Endothelial cell (in vitro differentiated cells): ENCODE measurements at regions not wholly inside any gene's neighbourhood (a gene's known extent, or its start where the extent isn't known, plus 50 kb on each side); places are given as distances from the start of the nearest gene placed in this dataset.
A peak's percentile ranks its signal among the peaks of the same experiment; 100 is the strongest.

ENCODE experiments used
- DNase-seq: peaks from one replicate; pipeline ENCODE4 v3.0.0; 2021; ENCODE audit warnings: low spot score
- H3K27ac Mint-ChIP-seq: one replicate; pipeline ENCODE4 v1.8.0; 2021; ENCODE audit warnings: mixed read lengths, inconsistent platforms; ENCODE audit not compliant: unreplicated experiment
- H3K27me3 Mint-ChIP-seq: one replicate; pipeline ENCODE4 v1.8.0; 2021; ENCODE audit warnings: mild to moderate bottlenecking, moderate library complexity, mixed read lengths, inconsistent platforms; ENCODE audit not compliant: unreplicated experiment
- H3K36me3 Mint-ChIP-seq: one replicate; pipeline ENCODE4 v1.8.0; 2021; ENCODE audit warnings: mild to moderate bottlenecking, low read depth, mixed read lengths, inconsistent platforms; ENCODE audit not compliant: unreplicated experiment
- H3K4me1 Mint-ChIP-seq: one replicate; pipeline ENCODE4 v1.8.0; 2021; ENCODE audit warnings: mild to moderate bottlenecking, mixed read lengths, inconsistent platforms; ENCODE audit not compliant: unreplicated experiment
- H3K4me3 Mint-ChIP-seq: one replicate; pipeline ENCODE4 v1.8.0; 2021; ENCODE audit warnings: mild to moderate bottlenecking, mixed read lengths, inconsistent platforms; ENCODE audit not compliant: unreplicated experiment
- H3K9me3 Mint-ChIP-seq: one replicate; pipeline ENCODE4 v1.8.0; 2021; ENCODE audit warnings: mixed read lengths, inconsistent platforms; ENCODE audit not compliant: unreplicated experiment
- TF ChIP-seq, protein P1 (sequence below): fragments of 200-600 bp; sonication (generic); IDR thresholded peaks from one replicate; pipeline ENCODE4 v1.5.0; 2021; ENCODE audit warnings: antibody characterized with exemption; ENCODE audit not compliant: unreplicated experiment

DNA sequence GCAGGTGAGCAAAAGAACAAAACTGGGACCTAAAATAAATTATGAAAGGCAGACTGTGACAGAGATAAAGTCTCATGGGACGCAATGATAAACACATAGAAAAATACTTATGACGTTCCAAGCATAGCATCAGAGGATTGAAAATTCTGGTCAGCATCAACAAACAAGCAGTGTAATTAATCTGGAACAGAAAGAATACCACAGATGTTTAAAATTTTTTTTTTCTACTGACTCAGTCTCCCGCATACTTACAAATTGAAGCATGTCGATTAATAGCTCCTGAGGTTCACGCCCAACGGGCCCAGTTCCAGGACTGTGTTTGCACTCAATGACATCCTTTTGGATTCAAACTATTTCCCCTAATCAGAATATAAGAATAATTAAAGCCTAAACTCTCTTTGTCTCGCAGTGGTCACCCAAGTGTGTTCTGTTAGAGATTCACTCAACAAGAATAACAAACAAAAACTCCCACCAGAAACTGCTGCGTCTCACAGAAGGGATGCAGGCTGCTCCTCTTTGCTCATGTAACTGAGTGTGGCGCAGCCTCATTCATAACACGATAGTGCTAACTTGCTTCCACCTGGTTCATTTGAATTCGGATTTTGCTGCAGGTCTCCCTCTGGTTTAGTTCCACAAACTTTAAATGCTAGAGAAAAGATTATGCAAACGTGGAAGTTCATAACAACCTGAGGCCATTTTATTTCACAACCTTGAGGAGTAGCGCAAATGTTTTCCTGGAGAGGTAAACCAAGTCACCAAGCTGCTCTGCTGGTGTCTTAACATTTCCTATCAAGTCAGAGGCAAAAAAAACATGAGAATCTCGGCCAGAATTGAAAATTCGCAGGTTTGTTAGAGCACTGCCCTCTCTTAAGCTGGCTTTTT lies 69.0 kb upstream of the CITED2 start:
- Mint-ChIP-seq H3K27me3 (no peaks in the 10 kb centered on the region), H3K27ac (no peak overlapping the region), H3K9me3 (no peaks in the 10 kb centered on the region), H3K36me3 (no peaks in the 10 kb centered on the region), H3K4me3 (no peak overlapping the region), H3K4me1 (peaks cover 30% of the 10 kb centered on the region)
- TF ChIP-seq, protein P1, sequence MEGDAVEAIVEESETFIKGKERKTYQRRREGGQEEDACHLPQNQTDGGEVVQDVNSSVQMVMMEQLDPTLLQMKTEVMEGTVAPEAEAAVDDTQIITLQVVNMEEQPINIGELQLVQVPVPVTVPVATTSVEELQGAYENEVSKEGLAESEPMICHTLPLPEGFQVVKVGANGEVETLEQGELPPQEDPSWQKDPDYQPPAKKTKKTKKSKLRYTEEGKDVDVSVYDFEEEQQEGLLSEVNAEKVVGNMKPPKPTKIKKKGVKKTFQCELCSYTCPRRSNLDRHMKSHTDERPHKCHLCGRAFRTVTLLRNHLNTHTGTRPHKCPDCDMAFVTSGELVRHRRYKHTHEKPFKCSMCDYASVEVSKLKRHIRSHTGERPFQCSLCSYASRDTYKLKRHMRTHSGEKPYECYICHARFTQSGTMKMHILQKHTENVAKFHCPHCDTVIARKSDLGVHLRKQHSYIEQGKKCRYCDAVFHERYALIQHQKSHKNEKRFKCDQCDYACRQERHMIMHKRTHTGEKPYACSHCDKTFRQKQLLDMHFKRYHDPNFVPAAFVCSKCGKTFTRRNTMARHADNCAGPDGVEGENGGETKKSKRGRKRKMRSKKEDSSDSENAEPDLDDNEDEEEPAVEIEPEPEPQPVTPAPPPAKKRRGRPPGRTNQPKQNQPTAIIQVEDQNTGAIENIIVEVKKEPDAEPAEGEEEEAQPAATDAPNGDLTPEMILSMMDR = no peak
- no peak for DNase-seq

DNA sequence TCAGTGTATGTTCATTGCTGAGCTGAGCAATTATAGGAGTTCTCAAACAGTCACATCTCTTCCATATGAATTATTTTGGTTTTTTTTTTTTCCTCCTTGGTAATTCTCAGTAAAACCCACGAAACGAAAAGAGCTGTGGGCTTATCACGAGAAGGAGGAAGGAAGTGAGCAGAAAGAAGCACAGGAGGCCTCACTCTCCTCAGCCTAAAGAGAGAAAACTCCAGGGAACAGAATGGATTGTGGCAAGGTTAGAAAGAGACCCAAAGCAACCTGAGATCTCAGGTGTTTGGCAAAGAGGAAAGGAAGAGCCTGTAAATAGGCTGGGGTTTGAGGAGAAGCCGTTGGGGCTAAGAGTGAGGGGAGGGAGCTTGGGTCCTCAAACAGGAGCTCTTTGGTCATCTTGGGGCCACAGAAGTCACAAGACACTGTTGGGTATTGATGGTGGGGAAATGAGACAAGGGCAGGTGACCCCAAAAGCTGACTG lies 67.8 kb upstream of the CITED2 start:
- H3K9me3 Mint-ChIP-seq = no peaks in the 10 kb centered on the region
- no peak for DNase-seq
- TF ChIP-seq, protein P1 = no peak
- no peak overlapping the region for H3K4me3 Mint-ChIP-seq
- peaks cover 22% of the 10 kb centered on the region for H3K4me1 Mint-ChIP-seq
- no peaks in the 10 kb centered on the region for H3K27me3 Mint-ChIP-seq
- H3K27ac Mint-ChIP-seq = peak overlapping the region; percentile 39
- H3K36me3 Mint-ChIP-seq = no peaks in the 10 kb centered on the region

DNA sequence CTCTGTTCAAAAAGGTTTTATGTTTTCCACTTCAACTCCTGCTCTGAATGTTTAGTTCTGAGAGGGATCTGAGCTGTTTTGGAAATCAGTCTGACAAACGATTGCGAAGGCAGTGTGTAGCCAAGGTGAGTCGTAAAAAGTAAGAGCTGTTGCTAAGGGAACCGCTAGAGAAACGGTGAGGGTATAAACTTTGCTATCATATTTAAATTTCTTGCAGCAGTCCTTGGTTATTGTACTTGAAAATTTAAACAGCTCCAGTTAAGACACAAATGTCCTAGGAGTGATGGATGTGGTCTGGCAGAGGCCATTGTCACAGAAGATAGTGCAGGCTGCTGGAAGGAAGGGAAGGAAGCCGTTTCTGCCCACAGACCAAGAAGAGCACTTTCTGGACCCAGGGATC lies 64.9 kb upstream of the CITED2 start:
- no peaks in the 10 kb centered on the region for H3K36me3 Mint-ChIP-seq
- peaks cover 2% of the 10 kb centered on the region for H3K27me3 Mint-ChIP-seq
- H3K9me3 Mint-ChIP-seq = no peaks in the 10 kb centered on the region

DNA sequence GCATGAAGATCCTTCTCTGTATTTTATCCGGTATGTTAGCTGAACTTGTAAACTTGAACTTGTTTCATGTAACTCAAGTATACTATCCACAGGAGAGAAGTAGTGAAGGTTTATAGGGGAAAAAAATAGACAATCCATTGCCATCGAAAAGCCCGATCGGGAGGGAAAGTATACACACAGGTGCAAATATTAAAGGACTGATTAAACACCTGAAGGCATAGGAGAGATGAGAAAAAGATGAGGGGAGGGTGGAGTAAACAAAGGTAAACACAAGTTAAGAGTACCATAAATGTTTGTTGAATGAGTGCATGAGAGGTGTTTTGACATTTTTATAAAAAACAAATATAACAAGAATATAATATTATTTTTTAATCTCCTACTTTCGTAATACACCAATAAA lies 64.3 kb upstream of the CITED2 start:
- H3K27ac Mint-ChIP-seq = no peak overlapping the region
- TF ChIP-seq, protein P1 = no peak
- H3K9me3 Mint-ChIP-seq = no peaks in the 10 kb centered on the region
- peaks cover 10% of the 10 kb centered on the region for H3K4me1 Mint-ChIP-seq
- no peaks in the 10 kb centered on the region for H3K36me3 Mint-ChIP-seq
- DNase-seq = no peak
- H3K27me3 Mint-ChIP-seq = peaks cover 2% of the 10 kb centered on the region
- H3K4me3 Mint-ChIP-seq = no peak overlapping the region

More for the DNA sequence above, 64.9 kb upstream of the CITED2 start:
- TF ChIP-seq, protein P1 = no peak
- Mint-ChIP-seq H3K27ac (no peak overlapping the region), H3K4me3 (no peak overlapping the region), H3K4me1 (peaks cover 11% of the 10 kb centered on the region)
- no peak for DNase-seq

DNA sequence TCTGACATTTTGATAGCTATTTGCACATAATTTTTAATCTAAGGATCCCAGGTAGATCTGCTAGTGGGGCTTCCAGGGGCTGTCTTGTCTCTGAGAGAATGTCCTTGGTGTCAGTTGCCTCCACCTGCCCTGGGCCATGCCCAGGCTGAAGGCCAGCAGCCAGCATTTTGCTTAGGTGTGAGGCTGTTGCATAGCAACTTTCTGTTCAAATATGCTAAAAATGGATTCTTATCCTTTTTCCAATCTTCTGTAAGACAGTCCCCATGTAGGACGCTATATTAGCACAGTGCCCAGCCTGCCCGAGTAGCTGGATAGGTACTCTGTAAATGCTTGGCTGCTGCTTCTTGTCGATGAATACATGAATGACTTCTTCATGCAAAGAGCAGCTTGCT lies 62.5 kb upstream of the CITED2 start:
- H3K4me3 Mint-ChIP-seq = no peak overlapping the region
- DNase-seq = no peak
- TF ChIP-seq, protein P1 = no peak
- H3K27ac Mint-ChIP-seq = no peak overlapping the region
- peaks cover 2% of the 10 kb centered on the region for H3K27me3 Mint-ChIP-seq
- no peaks in the 10 kb centered on the region for H3K9me3 Mint-ChIP-seq
- no peaks in the 10 kb centered on the region for H3K36me3 Mint-ChIP-seq
- H3K4me1 Mint-ChIP-seq = no peaks in the 10 kb centered on the region
